Thyroid gland (tissue), 4 donors: ENCODE measurements at regions not wholly inside any gene's neighbourhood (a gene's known extent, or its start where the extent isn't known, plus 50 kb on each side); places are given as distances from the start of the nearest gene placed in this dataset.
A peak's percentile ranks its signal among the peaks of the same experiment; 100 is the strongest.

Source experiments
- DNase-seq, 2 donors: peaks; one replicate each; pipeline ENCODE4 v3.0.0-alpha.2; 2019
- H3K27ac ChIP-seq, 3 donors: fragments of 200-600 bp; sonication (generic); 1 replicate in 2 of 3; 2 replicates in 1 of 3; pipeline ENCODE4 v1.5.1; 2016 to 2019; ENCODE audit warnings: mild to moderate bottlenecking in 1 of 3, moderate library complexity in 1 of 3
- H3K27me3 ChIP-seq: fragments of 200-600 bp; sonication (generic); one replicate; pipeline ENCODE4 v1.5.1; 2019
- H3K36me3 ChIP-seq, 2 donors: fragments of 200-600 bp; sonication (generic); one replicate each; pipeline ENCODE4 v1.5.1; 2016 to 2019
- H3K4me1 ChIP-seq, 2 donors: fragments of 200-600 bp; sonication (generic); one replicate each; pipeline ENCODE4 v1.5.1; 2017 to 2019
- H3K4me3 ChIP-seq, 3 donors: fragments of 200-600 bp; sonication (generic); replicated peaks in 1 of 3; 1 replicate in 2 of 3; 2 replicates in 1 of 3; pipeline ENCODE4 v1.5.1; 2016; ENCODE audit warnings: mild to moderate bottlenecking in 1 of 3
- H3K9me3 ChIP-seq: fragments of 200-600 bp; sonication (generic); one replicate; pipeline ENCODE4 v1.5.1; 2017
- CTCF ChIP-seq, 6 experiments: fragments of 200-600 bp in 3 of 6; fragments of 450-650 bp in 3 of 6; sonication (generic) in 3 of 6; IDR thresholded peaks; one replicate each; pipeline ENCODE4 v1.5.1; 2016 to 2019; ENCODE audit warnings: antibody characterized with exemption in 6 of 6, mild to moderate bottlenecking in 2 of 6, inconsistent platforms in 1 of 6, moderate library complexity in 1 of 6
- POLR2A ChIP-seq, 2 donors: fragments of 450-650 bp; IDR thresholded peaks; one replicate each; pipeline ENCODE4 v1.6.1; 2017; ENCODE audit warnings: antibody characterized with exemption in 2 of 2, mild to moderate bottlenecking in 2 of 2, moderate library complexity in 1 of 2
- WGBS, 2 donors: methylation state at CpG; one replicate each; pipeline ENCODE4 v1.1.5; 2017; 5-methylcytosine and 5-hydroxymethylcytosine counted together
- intact Hi-C: fragments of 100-400 bp; cut with DNase I; formaldehyde crosslinking; loops from one replicate; pipeline ENCODE4 v1.15.1; 2023

GRCh38 chr18:8484951-8485350 lies 124.3 kb upstream of the RAB12 start:
- no peaks in the 10 kb centered on the region for H3K4me1 ChIP-seq
- no peak overlapping the region for H3K4me3 ChIP-seq
- no peaks in the 10 kb centered on the region for H3K9me3 ChIP-seq
- no peak for DNase-seq
- no peaks in the 10 kb centered on the region for H3K36me3 ChIP-seq
- H3K27me3 ChIP-seq: no peaks in the 10 kb centered on the region
- H3K27ac ChIP-seq: no peak overlapping the region
- WGBS, 2 donors: 86 to 88% methylated on average over 9 of the region's 9 CpGs
- intact Hi-C loops: loop anchor here (10.0 kb wide), 1 partner anchor 930 kb away; no protein-coding TSS in a partner anchor
- TF ChIP-seq CTCF (IDR thresholded peaks at IDR 0.05) (no peak), POLR2A (IDR thresholded peaks at IDR 0.05) (no peak)

- H3K4me1 ChIP-seq: no peaks in the 10 kb centered on the region
- TF ChIP-seq CTCF (IDR thresholded peaks at IDR 0.05) (no peak), POLR2A (IDR thresholded peaks at IDR 0.05) (no peak)
- H3K27ac ChIP-seq: no peak overlapping the region
- H3K4me3 ChIP-seq: no peak overlapping the region
- intact Hi-C loops: loop anchor here (10.0 kb wide), 1 partner anchor 935 kb away; no protein-coding TSS in a partner anchor
- DNase-seq: no peak
- no peaks in the 10 kb centered on the region for H3K36me3 ChIP-seq
- WGBS, 2 donors: 87 to 93% methylated on average over 5 of the region's 5 CpGs
- no peaks in the 10 kb centered on the region for H3K27me3 ChIP-seq
- H3K9me3 ChIP-seq: no peaks in the 10 kb centered on the region
Observed at GRCh38 chr18:8489761-8490160, 119.5 kb upstream of the RAB12 start.

GRCh38 chr18:8491516-8491915 lies 117.7 kb upstream of the RAB12 start:
- WGBS, 2 donors: 81 to 87% methylated on average over 4 of the region's 4 CpGs

GRCh38 chr18:8493141-8493540 lies 116.1 kb upstream of the RAB12 start:
- WGBS, 2 donors: 84 to 92% methylated on average over 4 of the region's 4 CpGs
- Histone ChIP-seq H3K4me3 (no peak overlapping the region), H3K9me3 (no peaks in the 10 kb centered on the region), H3K27ac (no peak overlapping the region), H3K27me3 (no peaks in the 10 kb centered on the region), H3K36me3 (no peaks in the 10 kb centered on the region), H3K4me1 (no peaks in the 10 kb centered on the region)
- DNase-seq: no peak
- TF ChIP-seq CTCF (IDR thresholded peaks at IDR 0.05) (no peak), POLR2A (IDR thresholded peaks at IDR 0.05) (no peak)
- intact Hi-C loops: no loop called here

More at GRCh38 chr18:8491516-8491915, 117.7 kb upstream of the RAB12 start:
- DNase-seq: no peak
- no peaks in the 10 kb centered on the region for H3K27me3 ChIP-seq
- H3K4me3 ChIP-seq: no peak overlapping the region
- no peak overlapping the region for H3K27ac ChIP-seq
- no peaks in the 10 kb centered on the region for H3K4me1 ChIP-seq
- no peaks in the 10 kb centered on the region for H3K36me3 ChIP-seq
- no peaks in the 10 kb centered on the region for H3K9me3 ChIP-seq
- intact Hi-C loops: no loop called here
- TF ChIP-seq CTCF (IDR thresholded peaks at IDR 0.05) (no peak), POLR2A (IDR thresholded peaks at IDR 0.05) (no peak)

- intact Hi-C loops: no loop called here
- peak; percentile 10 to 27 for DNase-seq
- TF ChIP-seq POLR2A (IDR thresholded peaks at IDR 0.05): no peak
- TF ChIP-seq CTCF (IDR thresholded peaks at IDR 0.05): no peak
- 30 to 31% methylated on average over 9 of the region's 9 CpGs for WGBS, 2 donors
- Histone ChIP-seq H3K27me3 (no peaks in the 10 kb centered on the region), H3K4me3 (no peak overlapping the region), H3K36me3 (no peaks in the 10 kb centered on the region), H3K27ac (no peak overlapping the region), H3K4me1 (peaks cover 0 to 3% of the 10 kb centered on the region in 2 donors), H3K9me3 (no peaks in the 10 kb centered on the region)
Observed at GRCh38 chr18:8496186-8496585, 113.1 kb upstream of the RAB12 start.
